ENCODE measurements at regions not wholly inside any gene's neighbourhood (a gene's known extent, or its start where the extent isn't known, plus 50 kb on each side); places are given as distances from the start of the nearest gene placed in this dataset.

DNA sequence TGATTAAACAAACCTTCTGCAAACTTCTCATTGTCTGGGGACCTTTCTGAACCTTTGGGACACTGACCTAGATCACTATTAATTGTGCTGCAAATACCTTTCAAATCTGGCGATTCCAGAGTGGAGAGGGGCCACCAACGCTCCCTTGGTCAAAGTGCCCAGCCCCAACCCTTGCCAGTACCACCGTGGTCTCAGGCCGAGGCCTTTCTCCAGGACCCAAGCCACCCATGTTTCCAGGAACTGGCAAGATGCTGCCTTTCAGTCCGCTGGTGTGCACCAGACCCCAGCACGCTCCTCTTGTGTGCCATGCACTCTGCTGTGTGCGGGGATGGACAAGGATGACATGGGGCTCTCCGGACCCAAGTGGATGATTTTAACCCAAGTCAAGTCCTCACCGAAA, 91.1 kb upstream of the MGMT start:
- Histone ChIP-seq H4K20me1 (ENCODE audit: insufficient read depth) (no peaks in the 10 kb centered on the region), H3K27ac (ENCODE audit: low read length) (no peak overlapping the region), H3K79me2 (replicated peaks; ENCODE audit: insufficient read depth, low read length) (no peaks in the 10 kb centered on the region), H3K27me3 (ENCODE audit: insufficient read depth, low read depth, low read length) (no peaks in the 10 kb centered on the region), H3K4me3 (ENCODE audit: low read length) (no peak overlapping the region), H2AFZ (ENCODE audit: low read depth, low read length) (no peak overlapping the region), H3K36me3 (ENCODE audit: insufficient read depth, low read length) (no peaks in the 10 kb centered on the region), H3K9ac (ENCODE audit: low read length) (no peak overlapping the region), H3K9me2 (ENCODE audit: insufficient read depth, low read length) (no peaks in the 10 kb centered on the region), H3K4me2 (ENCODE audit: low read length) (no peak overlapping the region), H3K9me3 (ENCODE audit: low read length) (no peaks in the 10 kb centered on the region), H3F3A (ENCODE audit: insufficient read depth, low read length, poor library complexity, severe bottlenecking) (no peaks in the 10 kb centered on the region)
- TF ChIP-seq TAF1 (IDR thresholded peaks at IDR 0.05; ENCODE audit: low read depth) (no peak), RAD21 (conservative IDR thresholded peaks at IDR 0.05) (no peak), MXI1 (conservative IDR thresholded peaks at IDR 0.05; ENCODE audit: poor library complexity, severe bottlenecking) (no peak), SMC3 (conservative IDR thresholded peaks at IDR 0.05; ENCODE audit: poor library complexity) (no peak), EZH2 (IDR thresholded peaks at IDR 0.05; ENCODE audit: borderline replicate concordance, insufficient read depth, low read length, poor library complexity, severe bottlenecking) (no peak), POLR2AphosphoS5 (IDR thresholded peaks at IDR 0.05) (no peak), CTCF (IDR thresholded peaks at IDR 0.05; ENCODE audit: poor library complexity, severe bottlenecking) (no peak), EP300 (conservative IDR thresholded peaks at IDR 0.05; ENCODE audit: poor library complexity, severe bottlenecking) (no peak)
- TF ChIP-seq, protein P1, sequence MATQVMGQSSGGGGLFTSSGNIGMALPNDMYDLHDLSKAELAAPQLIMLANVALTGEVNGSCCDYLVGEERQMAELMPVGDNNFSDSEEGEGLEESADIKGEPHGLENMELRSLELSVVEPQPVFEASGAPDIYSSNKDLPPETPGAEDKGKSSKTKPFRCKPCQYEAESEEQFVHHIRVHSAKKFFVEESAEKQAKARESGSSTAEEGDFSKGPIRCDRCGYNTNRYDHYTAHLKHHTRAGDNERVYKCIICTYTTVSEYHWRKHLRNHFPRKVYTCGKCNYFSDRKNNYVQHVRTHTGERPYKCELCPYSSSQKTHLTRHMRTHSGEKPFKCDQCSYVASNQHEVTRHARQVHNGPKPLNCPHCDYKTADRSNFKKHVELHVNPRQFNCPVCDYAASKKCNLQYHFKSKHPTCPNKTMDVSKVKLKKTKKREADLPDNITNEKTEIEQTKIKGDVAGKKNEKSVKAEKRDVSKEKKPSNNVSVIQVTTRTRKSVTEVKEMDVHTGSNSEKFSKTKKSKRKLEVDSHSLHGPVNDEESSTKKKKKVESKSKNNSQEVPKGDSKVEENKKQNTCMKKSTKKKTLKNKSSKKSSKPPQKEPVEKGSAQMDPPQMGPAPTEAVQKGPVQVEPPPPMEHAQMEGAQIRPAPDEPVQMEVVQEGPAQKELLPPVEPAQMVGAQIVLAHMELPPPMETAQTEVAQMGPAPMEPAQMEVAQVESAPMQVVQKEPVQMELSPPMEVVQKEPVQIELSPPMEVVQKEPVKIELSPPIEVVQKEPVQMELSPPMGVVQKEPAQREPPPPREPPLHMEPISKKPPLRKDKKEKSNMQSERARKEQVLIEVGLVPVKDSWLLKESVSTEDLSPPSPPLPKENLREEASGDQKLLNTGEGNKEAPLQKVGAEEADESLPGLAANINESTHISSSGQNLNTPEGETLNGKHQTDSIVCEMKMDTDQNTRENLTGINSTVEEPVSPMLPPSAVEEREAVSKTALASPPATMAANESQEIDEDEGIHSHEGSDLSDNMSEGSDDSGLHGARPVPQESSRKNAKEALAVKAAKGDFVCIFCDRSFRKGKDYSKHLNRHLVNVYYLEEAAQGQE (IDR thresholded peaks at IDR 0.05; ENCODE audit: borderline replicate concordance): no peak

GRCh38 chr10:129380279-129380678, 86.8 kb upstream of the MGMT start:
- no peak overlapping the region for H3K9ac ChIP-seq (ENCODE audit: low read length)
- TF ChIP-seq POLR2AphosphoS5 (IDR thresholded peaks at IDR 0.05) (no peak), EP300 (conservative IDR thresholded peaks at IDR 0.05; ENCODE audit: poor library complexity, severe bottlenecking) (no peak), RAD21 (conservative IDR thresholded peaks at IDR 0.05) (no peak)
- H3K9me2 ChIP-seq (ENCODE audit: insufficient read depth, low read length): no peaks in the 10 kb centered on the region
- H3K4me2 ChIP-seq (ENCODE audit: low read length): no peak overlapping the region
- no peaks in the 10 kb centered on the region for H4K20me1 ChIP-seq (ENCODE audit: insufficient read depth)
- no peaks in the 10 kb centered on the region for H3K36me3 ChIP-seq (ENCODE audit: insufficient read depth, low read length)
- no peak overlapping the region for H3K27ac ChIP-seq (ENCODE audit: low read length)
- H3K79me2 ChIP-seq (replicated peaks; ENCODE audit: insufficient read depth, low read length): no peaks in the 10 kb centered on the region
- no peaks in the 10 kb centered on the region for H3K9me3 ChIP-seq (ENCODE audit: low read length)
- no peaks in the 10 kb centered on the region for H3F3A ChIP-seq (ENCODE audit: insufficient read depth, low read length, poor library complexity, severe bottlenecking)
- H3K27me3 ChIP-seq (ENCODE audit: insufficient read depth, low read depth, low read length): no peaks in the 10 kb centered on the region
- H2AFZ ChIP-seq (ENCODE audit: low read depth, low read length): no peak overlapping the region
- H3K4me3 ChIP-seq (ENCODE audit: low read length): no peak overlapping the region

GRCh38 chr10:129381741-129382140, 85.3 kb upstream of the MGMT start:
- H3K4me2 ChIP-seq (ENCODE audit: low read length): no peak overlapping the region
- no peaks in the 10 kb centered on the region for H3K9me2 ChIP-seq (ENCODE audit: insufficient read depth, low read length)
- no peaks in the 10 kb centered on the region for H3K79me2 ChIP-seq (replicated peaks; ENCODE audit: insufficient read depth, low read length)
- no peak overlapping the region for H2AFZ ChIP-seq (ENCODE audit: low read depth, low read length)
- no peak overlapping the region for H3K9ac ChIP-seq (ENCODE audit: low read length)
- H3K27me3 ChIP-seq (ENCODE audit: insufficient read depth, low read depth, low read length): no peaks in the 10 kb centered on the region
- TF ChIP-seq POLR2AphosphoS5 (IDR thresholded peaks at IDR 0.05) (no peak), EP300 (conservative IDR thresholded peaks at IDR 0.05; ENCODE audit: poor library complexity, severe bottlenecking) (no peak)
- no peaks in the 10 kb centered on the region for H3K36me3 ChIP-seq (ENCODE audit: insufficient read depth, low read length)
- no peaks in the 10 kb centered on the region for H3K9me3 ChIP-seq (ENCODE audit: low read length)
- no peaks in the 10 kb centered on the region for H3F3A ChIP-seq (ENCODE audit: insufficient read depth, low read length, poor library complexity, severe bottlenecking)
- no peak overlapping the region for H3K27ac ChIP-seq (ENCODE audit: low read length)
- H4K20me1 ChIP-seq (ENCODE audit: insufficient read depth): no peaks in the 10 kb centered on the region
- H3K4me3 ChIP-seq (ENCODE audit: low read length): no peak overlapping the region
